ENCODE measurements at regions not wholly inside any gene's neighbourhood (a gene's known extent, or its start where the extent isn't known, plus 50 kb on each side); places are given as distances from the start of the nearest gene placed in this dataset.

DNA sequence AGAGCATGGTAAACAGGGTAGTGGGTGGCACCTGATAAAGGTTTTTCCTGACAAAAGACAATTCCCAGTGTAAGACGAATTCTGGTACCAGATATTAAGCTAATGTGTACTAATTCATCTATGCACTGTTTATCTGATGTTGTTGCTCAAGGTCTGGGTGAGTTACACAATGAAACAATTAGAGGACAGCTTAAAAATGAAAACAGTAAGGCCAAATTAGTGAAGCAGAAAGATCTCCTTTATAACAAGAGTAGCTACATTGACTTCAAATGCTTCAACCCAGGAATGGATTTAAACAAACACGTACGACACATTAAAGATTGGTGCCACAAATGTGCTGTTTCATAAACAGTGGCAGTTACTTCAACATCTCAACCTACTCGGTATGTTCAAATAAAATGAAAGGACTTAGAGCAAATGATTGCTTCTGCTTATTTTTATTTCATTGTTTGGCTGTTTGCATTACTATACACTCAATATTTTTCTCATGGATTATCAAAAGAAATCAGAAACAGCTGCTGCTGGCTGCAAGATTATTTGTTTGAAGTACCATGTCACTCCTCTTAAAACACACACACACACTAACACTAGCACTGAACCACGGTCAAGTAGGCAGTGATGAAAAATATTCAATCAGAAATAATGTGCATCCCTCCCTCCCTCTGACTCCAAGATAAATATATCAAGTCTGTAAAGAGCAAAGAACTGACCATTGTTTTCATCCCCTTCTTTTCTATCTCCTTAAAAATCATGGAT lies 94.4 kb upstream of the RND3 start:
- no peak overlapping the region for H3K27ac Mint-ChIP-seq (ENCODE audit: unreplicated experiment)
- no peak for DNase-seq
- H3K9me3 Mint-ChIP-seq (ENCODE audit: unreplicated experiment), result peaks cover 6% of the 10 kb centered on the region
- H3K4me1 Mint-ChIP-seq (ENCODE audit: low read depth, unreplicated experiment), result no peaks in the 10 kb centered on the region
- no peak overlapping the region for H3K4me3 Mint-ChIP-seq (ENCODE audit: unreplicated experiment)
- TF ChIP-seq, protein P1, sequence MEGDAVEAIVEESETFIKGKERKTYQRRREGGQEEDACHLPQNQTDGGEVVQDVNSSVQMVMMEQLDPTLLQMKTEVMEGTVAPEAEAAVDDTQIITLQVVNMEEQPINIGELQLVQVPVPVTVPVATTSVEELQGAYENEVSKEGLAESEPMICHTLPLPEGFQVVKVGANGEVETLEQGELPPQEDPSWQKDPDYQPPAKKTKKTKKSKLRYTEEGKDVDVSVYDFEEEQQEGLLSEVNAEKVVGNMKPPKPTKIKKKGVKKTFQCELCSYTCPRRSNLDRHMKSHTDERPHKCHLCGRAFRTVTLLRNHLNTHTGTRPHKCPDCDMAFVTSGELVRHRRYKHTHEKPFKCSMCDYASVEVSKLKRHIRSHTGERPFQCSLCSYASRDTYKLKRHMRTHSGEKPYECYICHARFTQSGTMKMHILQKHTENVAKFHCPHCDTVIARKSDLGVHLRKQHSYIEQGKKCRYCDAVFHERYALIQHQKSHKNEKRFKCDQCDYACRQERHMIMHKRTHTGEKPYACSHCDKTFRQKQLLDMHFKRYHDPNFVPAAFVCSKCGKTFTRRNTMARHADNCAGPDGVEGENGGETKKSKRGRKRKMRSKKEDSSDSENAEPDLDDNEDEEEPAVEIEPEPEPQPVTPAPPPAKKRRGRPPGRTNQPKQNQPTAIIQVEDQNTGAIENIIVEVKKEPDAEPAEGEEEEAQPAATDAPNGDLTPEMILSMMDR (IDR thresholded peaks at IDR 0.05; ENCODE audit: partially characterized antibody, unreplicated experiment), result no peak
- peaks cover 14% of the 10 kb centered on the region for H3K36me3 Mint-ChIP-seq (ENCODE audit: unreplicated experiment)
- H3K27me3 Mint-ChIP-seq (ENCODE audit: unreplicated experiment), result no peaks in the 10 kb centered on the region

DNA sequence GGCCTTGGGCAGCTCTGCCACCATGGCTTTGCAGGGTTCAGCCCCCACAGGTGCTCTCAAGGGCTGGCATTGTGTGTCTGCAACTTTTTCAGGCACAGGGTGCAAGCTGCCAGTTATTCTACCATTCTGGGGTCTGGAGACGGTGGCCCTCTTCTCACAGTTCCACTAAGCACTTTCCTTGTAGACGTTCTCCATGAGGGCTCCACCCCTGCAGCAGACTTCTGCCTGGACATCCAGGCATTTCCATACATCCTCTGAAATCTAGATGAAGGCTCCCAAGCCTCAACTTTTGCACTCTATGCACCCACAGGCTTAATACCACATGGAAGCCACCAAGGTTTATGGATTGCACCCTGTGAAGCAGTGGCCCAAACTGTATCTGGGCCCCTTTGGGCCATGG lies 91.0 kb upstream of the RND3 start:
- peaks cover 6% of the 10 kb centered on the region for H3K9me3 Mint-ChIP-seq (ENCODE audit: unreplicated experiment)
- no peak overlapping the region for H3K4me3 Mint-ChIP-seq (ENCODE audit: unreplicated experiment)
- no peak for DNase-seq
- TF ChIP-seq, protein P1 (IDR thresholded peaks at IDR 0.05; ENCODE audit: partially characterized antibody, unreplicated experiment), result no peak
- H3K4me1 Mint-ChIP-seq (ENCODE audit: low read depth, unreplicated experiment), result no peaks in the 10 kb centered on the region
- peaks cover 14% of the 10 kb centered on the region for H3K36me3 Mint-ChIP-seq (ENCODE audit: unreplicated experiment)
- H3K27me3 Mint-ChIP-seq (ENCODE audit: unreplicated experiment), result no peaks in the 10 kb centered on the region
- H3K27ac Mint-ChIP-seq (ENCODE audit: unreplicated experiment), result no peak overlapping the region

DNA sequence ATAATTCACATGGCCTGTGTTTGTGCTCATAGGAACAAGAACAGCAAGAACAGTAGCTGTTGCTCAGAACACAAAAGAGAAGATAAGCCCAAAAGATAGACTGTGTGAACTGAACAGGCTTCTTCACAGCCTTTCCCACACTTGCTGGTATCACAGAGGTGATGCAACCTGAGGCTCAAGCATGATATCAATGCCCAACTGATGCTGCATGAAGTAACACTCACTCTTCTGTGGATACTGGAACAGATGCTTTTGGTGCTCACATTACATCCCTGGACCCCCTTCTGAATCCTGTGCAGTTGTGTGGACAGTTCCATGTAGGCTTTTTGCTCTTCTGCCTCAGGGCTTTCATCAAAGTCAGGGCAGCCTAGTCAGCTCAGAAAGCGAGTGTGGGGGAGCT lies 88.4 kb upstream of the RND3 start:
- peaks cover 6% of the 10 kb centered on the region for H3K9me3 Mint-ChIP-seq (ENCODE audit: unreplicated experiment)
- no peak overlapping the region for H3K27ac Mint-ChIP-seq (ENCODE audit: unreplicated experiment)
- H3K36me3 Mint-ChIP-seq (ENCODE audit: unreplicated experiment), result peaks cover 14% of the 10 kb centered on the region
- H3K27me3 Mint-ChIP-seq (ENCODE audit: unreplicated experiment), result no peaks in the 10 kb centered on the region
- no peak for DNase-seq
- H3K4me3 Mint-ChIP-seq (ENCODE audit: unreplicated experiment), result no peak overlapping the region
- no peaks in the 10 kb centered on the region for H3K4me1 Mint-ChIP-seq (ENCODE audit: low read depth, unreplicated experiment)
- TF ChIP-seq, protein P1 (IDR thresholded peaks at IDR 0.05; ENCODE audit: partially characterized antibody, unreplicated experiment), result no peak

DNA sequence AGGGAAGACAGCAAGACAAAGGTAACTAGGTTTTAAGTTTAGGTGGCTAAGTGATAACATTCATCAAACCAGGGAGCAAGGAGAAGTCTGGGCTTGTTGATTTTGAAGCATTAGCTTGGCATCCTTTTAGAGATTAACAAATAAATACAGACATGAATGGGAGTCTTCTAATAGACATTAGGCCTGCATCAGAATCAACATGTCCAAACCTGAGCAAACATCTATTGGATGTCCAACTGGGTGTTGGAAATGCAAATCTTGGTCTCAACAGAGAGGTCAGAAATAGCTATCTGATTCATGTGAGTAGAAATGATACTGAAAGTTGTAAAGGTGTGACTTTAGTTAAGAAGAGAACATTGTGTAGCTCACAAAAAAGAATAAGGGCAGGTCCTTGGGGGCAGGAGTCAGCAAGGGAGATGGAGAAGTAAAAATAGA lies 85.5 kb upstream of the RND3 start:
- no peaks in the 10 kb centered on the region for H3K27me3 Mint-ChIP-seq (ENCODE audit: unreplicated experiment)
- H3K36me3 Mint-ChIP-seq (ENCODE audit: unreplicated experiment), result peaks cover 4% of the 10 kb centered on the region
- no peaks in the 10 kb centered on the region for H3K9me3 Mint-ChIP-seq (ENCODE audit: unreplicated experiment)
- H3K4me1 Mint-ChIP-seq (ENCODE audit: low read depth, unreplicated experiment), result no peaks in the 10 kb centered on the region
- DNase-seq, result no peak
- TF ChIP-seq, protein P1 (IDR thresholded peaks at IDR 0.05; ENCODE audit: partially characterized antibody, unreplicated experiment), result no peak
- no peak overlapping the region for H3K4me3 Mint-ChIP-seq (ENCODE audit: unreplicated experiment)
- H3K27ac Mint-ChIP-seq (ENCODE audit: unreplicated experiment), result no peak overlapping the region

DNA sequence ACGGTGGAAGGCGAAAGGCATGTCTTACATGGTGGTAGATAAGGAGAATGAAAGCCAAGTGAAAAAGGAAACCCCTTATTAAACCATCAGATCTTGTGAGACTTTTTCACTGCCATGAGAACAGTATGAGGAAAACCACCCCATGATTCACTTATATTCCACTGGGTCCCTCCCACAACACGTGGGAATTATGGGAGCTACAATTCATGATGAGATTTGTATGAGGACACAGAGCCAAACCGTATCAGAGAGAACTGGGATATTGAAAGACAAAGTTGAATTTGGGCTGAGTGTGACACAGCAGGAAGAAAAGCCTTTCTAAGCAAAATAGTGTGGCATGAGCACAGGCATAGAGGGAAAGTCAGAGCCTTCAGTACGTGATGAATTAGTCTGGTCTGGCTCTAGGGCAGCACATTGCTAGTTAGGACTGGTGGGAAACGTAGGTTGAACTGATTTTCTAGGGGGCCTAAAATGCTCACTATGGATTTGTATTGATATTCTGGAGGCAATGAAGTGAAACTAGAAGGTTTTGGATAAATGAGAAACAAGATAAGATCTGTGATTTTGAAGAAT lies 84.8 kb upstream of the RND3 start:
- no peaks in the 10 kb centered on the region for H3K36me3 Mint-ChIP-seq (ENCODE audit: unreplicated experiment)
- H3K4me3 Mint-ChIP-seq (ENCODE audit: unreplicated experiment), result no peak overlapping the region
- TF ChIP-seq, protein P1 (IDR thresholded peaks at IDR 0.05; ENCODE audit: partially characterized antibody, unreplicated experiment), result no peak
- DNase-seq, result no peak
- H3K27me3 Mint-ChIP-seq (ENCODE audit: unreplicated experiment), result no peaks in the 10 kb centered on the region
- H3K4me1 Mint-ChIP-seq (ENCODE audit: low read depth, unreplicated experiment), result no peaks in the 10 kb centered on the region
- no peak overlapping the region for H3K27ac Mint-ChIP-seq (ENCODE audit: unreplicated experiment)
- H3K9me3 Mint-ChIP-seq (ENCODE audit: unreplicated experiment), result no peaks in the 10 kb centered on the region

Data from glutamatergic neuron (in vitro differentiated cells).